ENCODE measurements at regions not wholly inside any gene's neighbourhood (a gene's known extent, or its start where the extent isn't known, plus 50 kb on each side); places are given as distances from the start of the nearest gene placed in this dataset.

- H3K27me3 Mint-ChIP-seq: peaks cover 35% of the 10 kb centered on the region
- no peaks in the 10 kb centered on the region for H3K36me3 Mint-ChIP-seq
- ATAC-seq: no peak
- H3K9me3 Mint-ChIP-seq (ENCODE audit: low read depth): no peaks in the 10 kb centered on the region
- DNase-seq: no peak
- no peak overlapping the region for H3K27ac Mint-ChIP-seq
- CTCF ChIA-PET: no interaction called here
- H3K4me3 Mint-ChIP-seq: no peak overlapping the region
- peaks cover 5% of the 10 kb centered on the region for H3K4me1 Mint-ChIP-seq
Observed at GRCh38 chr4:89531932-89532640, 224.5 kb upstream of the GPRIN3 start.

DNA sequence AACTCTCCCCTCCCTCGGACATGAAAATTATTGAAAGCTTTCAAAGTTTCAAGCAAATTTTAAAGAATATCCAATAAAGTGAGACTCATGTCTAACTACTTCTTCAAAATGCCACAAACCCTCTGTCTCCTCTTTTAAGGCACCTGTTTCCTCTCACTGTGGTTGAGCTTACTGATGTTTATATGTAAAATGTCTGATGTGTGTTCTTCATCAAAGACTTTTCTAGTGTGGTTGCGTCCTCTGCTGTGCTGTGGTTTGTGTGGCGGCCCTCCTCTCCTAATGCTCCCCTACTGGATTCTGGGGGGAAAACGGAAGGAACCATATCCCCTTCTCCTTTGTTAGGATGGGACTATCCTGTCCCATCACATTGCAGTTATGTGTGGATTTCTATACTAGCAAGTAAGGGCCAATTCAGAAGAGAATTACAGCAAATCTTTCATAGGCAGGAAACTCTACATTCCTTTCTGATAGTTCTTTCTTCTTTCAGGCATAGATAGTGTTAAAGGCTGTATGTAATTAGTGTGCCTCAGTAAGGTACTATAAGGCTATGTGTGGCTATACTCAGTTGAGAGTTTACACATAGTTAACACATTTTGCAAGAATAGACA is 221.0 kb upstream of the GPRIN3 start:
- CTCF ChIA-PET: interaction anchor here (0.7 kb wide), 1 partner anchor 31 kb away, joined by 3 read pairs; no protein-coding TSS in a partner anchor
- Mint-ChIP-seq H3K4me3 (no peak overlapping the region), H3K36me3 (no peaks in the 10 kb centered on the region), H3K9me3 (ENCODE audit: low read depth) (no peaks in the 10 kb centered on the region), H3K27ac (no peak overlapping the region), H3K4me1 (peaks cover 5% of the 10 kb centered on the region), H3K27me3 (peaks cover 26% of the 10 kb centered on the region)
- DNase-seq (no peak), ATAC-seq (peak; percentile 27)

DNA sequence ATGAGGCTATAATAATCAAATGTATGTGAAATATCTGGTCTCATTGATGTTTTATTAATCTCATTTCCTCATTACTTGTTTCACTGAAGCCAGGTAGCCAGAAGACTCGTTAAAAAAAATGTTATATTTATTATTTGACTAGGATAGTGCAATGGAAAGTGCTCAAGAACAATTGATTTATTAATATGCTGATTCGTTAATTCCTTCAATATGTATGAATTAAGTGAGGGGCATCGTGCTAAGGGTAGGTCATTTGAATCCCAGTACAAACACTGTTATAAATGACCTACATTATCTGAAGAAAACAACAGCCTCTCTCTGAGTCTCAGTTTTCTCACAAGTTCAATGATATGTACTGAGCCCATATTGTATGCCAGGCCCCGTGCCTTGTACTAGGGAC is 214.2 kb upstream of the GPRIN3 start:
- no peak for ATAC-seq

GRCh38 chr4:89519771-89520320 is 212.2 kb upstream of the GPRIN3 start:
- no peaks in the 10 kb centered on the region for H3K4me1 Mint-ChIP-seq
- H3K9me3 Mint-ChIP-seq (ENCODE audit: low read depth): no peaks in the 10 kb centered on the region
- no peak overlapping the region for H3K27ac Mint-ChIP-seq
- CTCF ChIA-PET: no interaction called here
- H3K36me3 Mint-ChIP-seq: no peaks in the 10 kb centered on the region
- no peak overlapping the region for H3K4me3 Mint-ChIP-seq
- H3K27me3 Mint-ChIP-seq: peaks cover 55% of the 10 kb centered on the region
- ATAC-seq (no peak), DNase-seq (no peak)

More for the DNA sequence above, 214.2 kb upstream of the GPRIN3 start:
- no peaks in the 10 kb centered on the region for H3K9me3 Mint-ChIP-seq (ENCODE audit: low read depth)
- CTCF ChIA-PET: no interaction called here
- H3K4me1 Mint-ChIP-seq: no peaks in the 10 kb centered on the region
- H3K27ac Mint-ChIP-seq: no peak overlapping the region
- no peak for DNase-seq
- H3K4me3 Mint-ChIP-seq: no peak overlapping the region
- H3K36me3 Mint-ChIP-seq: no peaks in the 10 kb centered on the region
- H3K27me3 Mint-ChIP-seq: peaks cover 45% of the 10 kb centered on the region

DNA sequence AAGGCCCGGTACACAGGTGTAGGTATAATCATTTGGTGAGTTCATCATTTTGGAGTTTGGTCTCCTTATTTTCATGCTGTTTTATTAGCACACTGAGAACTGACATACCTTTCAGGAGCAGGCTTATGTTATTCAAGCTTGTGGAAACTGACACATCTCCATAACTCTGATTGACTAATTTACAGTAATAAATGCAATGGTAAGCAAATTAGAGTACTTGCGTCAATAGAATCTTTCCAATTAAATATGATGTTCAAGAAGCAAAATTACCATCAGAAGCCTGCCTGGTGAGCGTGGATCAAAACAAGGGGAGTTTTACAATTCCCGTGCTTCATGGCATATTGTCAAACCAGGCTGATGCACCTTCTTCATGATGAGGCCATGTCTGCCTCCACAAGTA is 210.7 kb upstream of the GPRIN3 start:
- ATAC-seq (no peak), DNase-seq (no peak)
- no peak overlapping the region for H3K27ac Mint-ChIP-seq
- CTCF ChIA-PET: no interaction called here
- no peaks in the 10 kb centered on the region for H3K4me1 Mint-ChIP-seq
- no peaks in the 10 kb centered on the region for H3K36me3 Mint-ChIP-seq
- no peak overlapping the region for H3K4me3 Mint-ChIP-seq
- H3K9me3 Mint-ChIP-seq (ENCODE audit: low read depth): no peaks in the 10 kb centered on the region
- peaks cover 64% of the 10 kb centered on the region for H3K27me3 Mint-ChIP-seq

GRCh38 chr4:89514811-89515210 is 207.2 kb upstream of the GPRIN3 start:
- Mint-ChIP-seq H3K27ac (no peak overlapping the region), H3K4me3 (no peak overlapping the region), H3K27me3 (peaks cover 59% of the 10 kb centered on the region), H3K4me1 (peaks cover 3% of the 10 kb centered on the region), H3K9me3 (ENCODE audit: low read depth) (no peaks in the 10 kb centered on the region), H3K36me3 (no peaks in the 10 kb centered on the region)
- ATAC-seq: no peak
- CTCF ChIA-PET: no interaction called here
- DNase-seq: no peak

DNA sequence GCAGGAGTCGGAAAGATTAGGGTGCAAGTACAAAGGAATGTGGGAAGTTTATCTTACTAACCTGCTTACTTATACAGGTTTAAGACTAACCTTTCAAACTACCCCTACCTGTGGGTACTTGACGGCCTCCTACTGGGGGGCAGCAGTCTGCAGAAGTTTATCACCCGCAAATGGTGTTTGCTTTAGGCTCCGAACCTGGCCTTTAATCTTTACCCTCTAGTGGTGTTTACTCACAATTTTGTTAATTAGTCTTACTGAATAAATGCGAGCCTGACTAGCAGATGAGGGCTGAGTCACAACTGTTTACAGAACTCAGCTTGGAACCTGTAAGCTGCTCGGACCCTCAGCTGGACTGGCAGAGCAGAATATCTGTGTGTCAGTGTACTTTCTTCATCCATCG is 204.2 kb upstream of the GPRIN3 start:
- ATAC-seq (no peak), DNase-seq (no peak)
- no peaks in the 10 kb centered on the region for H3K9me3 Mint-ChIP-seq (ENCODE audit: low read depth)
- no peak overlapping the region for H3K4me3 Mint-ChIP-seq
- peaks cover 3% of the 10 kb centered on the region for H3K36me3 Mint-ChIP-seq
- no peak overlapping the region for H3K27ac Mint-ChIP-seq
- CTCF ChIA-PET: no interaction called here
- H3K4me1 Mint-ChIP-seq: peaks cover 15% of the 10 kb centered on the region
- peaks cover 57% of the 10 kb centered on the region for H3K27me3 Mint-ChIP-seq

- Mint-ChIP-seq H3K27me3 (peaks cover 53% of the 10 kb centered on the region), H3K9me3 (ENCODE audit: low read depth) (no peaks in the 10 kb centered on the region), H3K36me3 (peaks cover 3% of the 10 kb centered on the region), H3K4me3 (no peak overlapping the region), H3K4me1 (peaks cover 15% of the 10 kb centered on the region), H3K27ac (no peak overlapping the region)
- DNase-seq (peak; percentile 48), ATAC-seq (peak; percentile 95)
- CTCF ChIA-PET: no interaction called here
Observed at GRCh38 chr4:89509708-89510281, 202.2 kb upstream of the GPRIN3 start.

DNA sequence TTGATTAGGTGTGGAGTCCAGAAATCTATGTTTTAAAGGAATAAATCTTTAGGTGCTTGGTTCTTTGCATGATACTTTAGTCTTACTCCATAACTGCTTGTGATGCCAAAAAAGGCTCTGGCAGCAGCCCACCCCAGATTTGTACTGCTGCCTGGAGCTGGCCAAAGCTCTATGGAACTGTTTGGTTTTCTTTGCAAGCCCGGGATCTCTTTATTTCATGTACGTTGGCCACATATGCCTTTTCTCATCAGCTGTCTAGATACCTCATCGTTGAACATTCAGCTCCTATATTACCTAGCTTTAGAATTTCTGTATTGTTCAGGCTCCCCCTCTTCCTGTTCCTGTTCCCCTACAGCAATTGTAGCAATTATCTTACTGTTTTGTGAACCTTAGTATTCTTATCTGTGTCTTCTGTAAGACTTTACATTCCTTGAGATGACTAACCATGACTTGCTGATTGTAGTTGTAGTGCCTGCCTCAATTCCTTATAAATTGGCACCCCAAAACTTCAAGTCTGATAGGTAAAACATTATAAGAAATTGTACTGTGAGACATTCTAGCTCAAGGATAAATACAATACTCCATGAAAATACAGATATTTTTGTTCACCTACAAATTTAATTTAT is 199.4 kb upstream of the GPRIN3 start:
- Mint-ChIP-seq H3K27ac (no peak overlapping the region), H3K4me1 (peaks cover 15% of the 10 kb centered on the region), H3K27me3 (peaks cover 35% of the 10 kb centered on the region), H3K36me3 (peaks cover 3% of the 10 kb centered on the region), H3K4me3 (no peak overlapping the region), H3K9me3 (ENCODE audit: low read depth) (no peaks in the 10 kb centered on the region)
- ATAC-seq (no peak), DNase-seq (no peak)
- CTCF ChIA-PET: no interaction called here

GRCh38 chr4:89502581-89502980 is 195.0 kb upstream of the GPRIN3 start:
- no peaks in the 10 kb centered on the region for H3K9me3 Mint-ChIP-seq (ENCODE audit: low read depth)
- no peaks in the 10 kb centered on the region for H3K36me3 Mint-ChIP-seq
- peaks cover 39% of the 10 kb centered on the region for H3K27me3 Mint-ChIP-seq
- ATAC-seq (no peak), DNase-seq (no peak)
- H3K4me1 Mint-ChIP-seq: no peaks in the 10 kb centered on the region
- H3K27ac Mint-ChIP-seq: no peak overlapping the region
- H3K4me3 Mint-ChIP-seq: no peak overlapping the region
- CTCF ChIA-PET: no interaction called here

GRCh38 chr4:89497517-89498308 is 190.1 kb upstream of the GPRIN3 start:
- H3K27ac Mint-ChIP-seq: no peak overlapping the region
- H3K36me3 Mint-ChIP-seq: no peaks in the 10 kb centered on the region
- no peak for DNase-seq
- H3K4me1 Mint-ChIP-seq: no peaks in the 10 kb centered on the region
- CTCF ChIA-PET: no interaction called here
- peaks cover 24% of the 10 kb centered on the region for H3K27me3 Mint-ChIP-seq
- ATAC-seq: no peak
- H3K9me3 Mint-ChIP-seq (ENCODE audit: low read depth): no peaks in the 10 kb centered on the region
- no peak overlapping the region for H3K4me3 Mint-ChIP-seq

- CTCF ChIA-PET: no interaction called here
- H3K27me3 Mint-ChIP-seq: peaks cover 22% of the 10 kb centered on the region
- no peaks in the 10 kb centered on the region for H3K36me3 Mint-ChIP-seq
- no peak overlapping the region for H3K4me3 Mint-ChIP-seq
- no peak for DNase-seq
- ATAC-seq: no peak
- no peak overlapping the region for H3K27ac Mint-ChIP-seq
- no peaks in the 10 kb centered on the region for H3K4me1 Mint-ChIP-seq
- no peaks in the 10 kb centered on the region for H3K9me3 Mint-ChIP-seq (ENCODE audit: low read depth)
Observed at GRCh38 chr4:89496851-89497250, 189.3 kb upstream of the GPRIN3 start.

DNA sequence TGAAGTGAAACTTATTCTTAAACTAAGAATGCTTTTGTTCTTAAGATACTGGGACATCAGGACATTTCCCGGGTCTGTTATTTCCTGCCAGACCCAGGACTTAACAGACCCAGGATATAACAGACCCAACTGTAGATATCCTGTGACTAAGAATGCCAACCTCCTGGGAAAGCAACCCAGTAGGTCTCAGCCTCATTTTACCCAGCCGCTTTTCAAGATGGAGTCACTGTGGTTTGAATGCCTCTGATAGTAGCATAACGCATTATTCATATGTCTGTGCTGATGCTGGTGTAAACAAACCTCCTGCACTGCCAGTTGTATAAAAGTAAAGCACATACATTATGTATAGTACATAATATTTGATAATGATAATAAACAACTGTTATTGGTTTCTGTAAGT is 185.8 kb upstream of the GPRIN3 start:
- Mint-ChIP-seq H3K9me3 (ENCODE audit: low read depth) (no peaks in the 10 kb centered on the region), H3K4me1 (no peaks in the 10 kb centered on the region), H3K36me3 (no peaks in the 10 kb centered on the region), H3K4me3 (no peak overlapping the region), H3K27me3 (peaks cover 3% of the 10 kb centered on the region), H3K27ac (no peak overlapping the region)
- DNase-seq: no peak
- no peak for ATAC-seq
- CTCF ChIA-PET: no interaction called here

Measured in activated CD8-positive, alpha-beta memory T cell treated with anti-CD3 and anti-CD28 coated beads, Interleukin-2, amount 10 ng/mL, durations not matched to agents 7 days and 5 days (primary cell).